HG03280 (cell line): ENCODE measurements at regions not wholly inside any gene's neighbourhood (a gene's known extent, or its start where the extent isn't known, plus 50 kb on each side); places are given as distances from the start of the nearest gene placed in this dataset.
A peak's percentile ranks its signal among the peaks of the same experiment; 100 is the strongest.
"Not testable (repeated sequence)": the region's sequence is repeated elsewhere in the genome, so short reads cannot be mapped to it uniquely, and the experiment has no call there.

Experiments used
- ATAC-seq: cut with Tn5 transposase; IDR thresholded peaks from one replicate; pipeline ENCODE4 v1.9.1; 2021; ENCODE audit warnings: mild to moderate bottlenecking, moderate library complexity; ENCODE audit not compliant: unreplicated experiment

DNA sequence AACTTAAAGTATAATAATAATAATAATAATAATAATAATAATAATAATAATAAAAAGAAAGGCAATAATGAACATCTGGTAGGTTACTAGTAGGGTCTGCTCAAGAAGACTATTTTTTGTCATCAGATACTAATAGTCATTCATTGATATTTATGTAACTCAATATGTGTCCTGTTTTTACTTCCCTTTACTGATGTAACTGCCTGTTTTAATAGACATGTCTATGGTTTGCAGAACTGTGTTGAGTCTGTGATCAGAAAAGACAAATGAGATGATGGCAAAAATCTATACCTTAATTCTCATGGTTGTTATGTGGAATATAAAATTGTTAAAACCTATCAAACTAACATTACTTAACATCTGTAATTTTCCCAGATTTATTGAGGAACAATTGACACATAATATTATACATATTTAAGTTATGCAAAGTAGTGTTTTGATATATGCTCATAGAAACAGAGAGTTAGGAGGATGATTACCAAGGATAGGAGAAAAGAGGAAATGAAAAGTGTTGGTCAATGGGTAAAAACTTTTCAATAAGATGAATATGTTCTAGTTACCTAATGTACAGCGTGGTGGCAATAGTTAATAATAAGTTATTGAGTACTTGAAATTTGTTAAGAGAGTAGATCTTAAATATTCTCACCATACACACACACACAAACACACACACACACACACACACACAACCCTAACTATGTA lies 699.4 kb downstream of the ZPLD1 start:
- no peak for ATAC-seq

DNA sequence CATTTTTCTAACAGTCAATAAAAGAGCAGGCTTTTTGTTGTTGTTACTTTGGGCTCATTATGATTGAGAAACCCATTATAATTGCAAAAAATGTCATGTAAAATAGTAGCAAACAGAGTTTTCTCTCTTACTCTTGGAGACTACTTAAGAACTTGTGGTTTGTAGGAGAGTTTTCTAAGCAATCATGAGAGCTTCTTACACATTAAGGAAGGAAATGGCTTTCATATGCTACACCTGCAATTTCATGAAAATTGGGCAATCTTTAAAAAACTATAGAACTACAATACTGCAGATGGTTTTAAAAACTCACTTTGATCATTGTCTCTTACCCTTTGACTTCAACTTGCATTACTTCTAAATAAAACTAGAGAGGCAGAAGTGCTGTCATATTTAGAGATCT lies 701.8 kb downstream of the ZPLD1 start:
- no peak for ATAC-seq

GRCh38 chr3:103137830-103138229 lies 703.0 kb downstream of the ZPLD1 start:
- ATAC-seq, result no peak

DNA sequence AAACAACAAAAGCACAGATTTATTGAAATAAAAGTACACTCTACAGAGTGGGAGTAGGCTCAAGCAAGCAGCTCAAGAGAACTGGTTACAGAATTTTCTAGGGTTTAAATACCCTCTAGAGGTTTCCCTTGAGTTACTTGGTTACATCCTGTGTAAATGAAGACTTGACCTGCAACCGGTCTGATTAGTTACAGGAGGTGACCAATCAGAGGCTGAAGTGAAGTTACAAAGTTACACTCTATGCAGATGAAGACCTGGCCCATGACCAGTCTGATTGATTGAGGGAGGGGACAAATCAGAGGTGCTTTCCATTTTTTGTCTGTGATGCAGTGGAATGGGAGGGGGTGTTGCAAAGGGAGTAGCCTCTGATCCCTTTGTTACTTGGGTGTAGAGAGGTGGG lies 723.4 kb downstream of the ZPLD1 start:
- ATAC-seq, result no peak

DNA sequence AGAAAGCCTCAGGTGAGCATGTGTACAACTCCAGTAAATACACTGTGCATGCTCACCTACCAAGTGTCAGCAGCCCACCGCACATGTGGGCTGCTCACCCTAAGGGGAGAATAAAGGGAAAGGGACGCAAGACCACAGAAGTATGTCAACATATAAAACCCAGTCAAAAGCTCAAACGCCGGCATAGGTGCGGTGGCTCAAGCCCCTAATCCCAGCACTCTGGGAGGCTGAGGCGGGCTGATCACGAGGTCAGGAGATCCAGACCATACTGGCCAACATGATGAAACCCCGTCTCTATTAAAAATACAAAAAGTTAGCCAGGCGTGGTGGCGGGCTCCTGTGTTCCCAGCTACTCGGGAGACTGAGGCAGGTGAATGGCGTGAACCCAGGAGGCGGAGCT lies 732.1 kb downstream of the ZPLD1 start:
- ATAC-seq, result no peak

DNA sequence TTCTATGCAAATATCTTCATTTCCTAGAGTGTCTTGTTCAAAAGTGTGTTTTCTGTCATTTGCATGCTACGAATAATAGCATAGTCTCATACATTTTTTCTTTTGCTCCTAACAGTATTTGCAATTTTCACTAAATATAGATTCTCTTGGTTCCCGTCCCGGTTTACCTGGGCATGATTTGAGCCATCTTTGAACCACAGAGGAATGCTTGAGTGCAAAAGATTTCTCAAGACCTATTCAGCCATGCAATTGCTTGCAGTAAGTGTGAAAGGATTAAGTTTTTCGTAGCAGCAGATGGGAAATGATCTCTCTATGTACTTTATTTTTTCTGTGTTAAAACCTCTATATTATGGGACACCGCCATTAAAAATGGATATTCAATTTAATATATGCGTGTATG lies 733.0 kb downstream of the ZPLD1 start:
- ATAC-seq, result no peak

GRCh38 chr3:103169289-103169688 lies 734.5 kb downstream of the ZPLD1 start:
- no peak for ATAC-seq

DNA sequence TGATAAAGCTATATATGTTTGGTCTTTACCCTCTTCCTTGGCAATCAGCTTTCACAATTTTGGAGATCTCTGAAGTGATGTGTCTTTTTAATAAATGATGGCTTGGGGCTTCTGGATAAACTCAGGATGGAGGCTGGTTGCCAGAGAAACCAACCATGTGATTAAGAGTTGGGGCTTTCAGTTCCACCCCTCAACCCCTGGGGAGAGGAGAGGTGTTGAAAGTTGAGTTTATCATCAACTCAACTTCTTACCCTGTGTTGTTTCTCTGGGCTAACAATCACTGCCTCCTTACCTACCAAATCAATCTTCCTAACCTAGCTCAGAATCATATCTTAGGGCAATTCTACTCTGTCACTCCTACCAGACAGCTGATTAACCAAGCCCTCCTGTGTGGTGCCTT lies 735.8 kb downstream of the ZPLD1 start:
- ATAC-seq, result no peak

DNA sequence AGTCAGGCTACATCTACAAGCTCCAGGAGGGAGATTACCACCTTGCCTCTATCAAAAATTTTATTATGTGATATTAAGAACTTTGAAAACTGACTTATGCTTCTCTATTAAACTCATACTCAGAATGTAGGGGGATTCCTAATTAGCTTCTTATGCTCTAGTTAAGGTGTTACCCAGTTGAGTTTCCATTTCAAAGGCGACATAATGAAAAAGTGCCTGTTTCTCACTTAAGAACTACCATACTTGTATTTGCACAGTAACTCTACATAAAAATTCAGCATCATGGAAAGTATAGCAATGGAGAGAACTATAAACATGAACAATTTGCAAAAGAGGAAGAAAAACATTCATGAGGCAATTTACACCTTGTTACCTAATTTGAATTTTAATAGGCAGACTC lies 739.1 kb downstream of the ZPLD1 start:
- no peak for ATAC-seq

- no peak for ATAC-seq
These were observed 746.3 kb downstream of the ZPLD1 start for GRCh38 chr3:103181160-103181559.

DNA sequence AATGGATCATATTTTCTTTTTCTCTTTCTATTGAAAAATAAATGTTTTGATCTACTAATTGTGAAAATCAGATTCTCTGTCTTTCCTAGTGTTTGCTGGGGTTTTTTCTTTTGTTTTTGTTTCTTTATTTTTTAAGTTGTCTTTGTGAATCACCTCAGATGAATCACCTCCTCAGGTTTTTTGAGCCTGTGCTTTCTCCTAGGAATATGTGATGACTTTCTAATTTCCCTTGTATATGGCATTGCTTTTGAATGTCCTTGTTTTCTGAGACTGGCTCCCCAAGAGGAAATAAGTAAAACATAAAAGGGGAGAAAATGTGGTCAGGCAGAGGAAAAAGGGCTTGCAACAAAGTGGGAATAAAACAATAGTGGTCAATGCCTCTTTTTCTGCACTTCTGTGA lies 750.0 kb downstream of the ZPLD1 start:
- no peak for ATAC-seq

DNA sequence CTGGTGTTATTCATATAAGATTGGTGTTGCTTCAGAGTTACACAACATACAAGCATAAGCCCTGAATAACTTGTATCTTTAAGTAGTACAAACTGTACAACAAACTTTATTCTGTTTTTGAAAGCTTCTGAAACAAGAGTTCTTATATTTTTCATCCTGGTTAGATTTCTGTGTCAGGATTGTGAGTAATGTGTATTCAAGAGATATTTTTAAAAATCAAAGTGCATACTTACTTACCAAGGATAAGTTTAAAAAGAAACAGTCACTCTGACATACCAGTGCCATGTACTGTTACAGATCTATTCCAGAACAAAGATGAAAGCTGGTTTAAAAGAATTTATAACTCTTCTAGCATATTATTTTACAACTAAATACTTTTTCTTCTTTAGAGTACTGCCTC lies 755.1 kb downstream of the ZPLD1 start:
- ATAC-seq, result no peak

- no peak for ATAC-seq
These were observed 760.4 kb downstream of the ZPLD1 start for GRCh38 chr3:103195216-103195615.

DNA sequence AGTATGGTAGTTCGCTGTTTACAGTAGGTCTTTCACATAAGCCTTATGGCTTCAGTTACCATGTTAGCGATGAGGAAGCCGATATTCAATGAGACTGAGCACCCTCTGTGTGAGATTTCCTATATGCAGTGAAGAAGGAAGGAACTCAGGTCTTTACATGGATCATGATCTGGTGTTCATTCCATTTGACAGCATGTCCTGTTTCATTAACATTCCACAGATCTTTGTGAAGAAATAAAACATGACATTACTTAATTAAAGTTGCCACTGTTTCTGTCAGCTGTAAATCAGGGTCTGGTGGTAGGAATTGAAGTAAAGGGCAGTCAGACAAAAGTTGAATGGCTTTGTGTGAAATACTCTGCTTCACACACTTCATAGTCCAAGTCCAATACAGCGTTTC lies 768.6 kb downstream of the ZPLD1 start:
- no peak for ATAC-seq

DNA sequence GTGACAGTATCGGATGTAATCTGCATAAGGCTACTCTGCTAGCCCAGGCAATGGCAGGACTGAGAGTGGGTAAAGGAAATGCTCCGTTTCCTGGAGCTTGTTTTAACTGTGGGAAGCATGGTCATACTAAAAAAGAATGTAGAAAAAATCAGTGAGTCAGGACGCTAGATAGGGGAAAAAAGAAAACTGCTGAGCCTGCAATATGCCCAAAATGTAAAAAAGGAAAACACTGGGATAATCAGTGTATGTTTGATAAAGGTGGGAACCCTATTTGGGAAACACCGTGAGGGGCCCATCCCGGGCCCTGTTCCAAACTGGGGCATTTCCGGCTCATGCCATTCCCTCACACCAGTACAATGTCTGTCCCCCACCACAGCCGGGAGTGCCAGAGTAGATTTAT lies 775.8 kb downstream of the ZPLD1 start:
- no peak for ATAC-seq

GRCh38 chr3:103218146-103218545 lies 783.3 kb downstream of the ZPLD1 start:
- peak; percentile 99 for ATAC-seq

DNA sequence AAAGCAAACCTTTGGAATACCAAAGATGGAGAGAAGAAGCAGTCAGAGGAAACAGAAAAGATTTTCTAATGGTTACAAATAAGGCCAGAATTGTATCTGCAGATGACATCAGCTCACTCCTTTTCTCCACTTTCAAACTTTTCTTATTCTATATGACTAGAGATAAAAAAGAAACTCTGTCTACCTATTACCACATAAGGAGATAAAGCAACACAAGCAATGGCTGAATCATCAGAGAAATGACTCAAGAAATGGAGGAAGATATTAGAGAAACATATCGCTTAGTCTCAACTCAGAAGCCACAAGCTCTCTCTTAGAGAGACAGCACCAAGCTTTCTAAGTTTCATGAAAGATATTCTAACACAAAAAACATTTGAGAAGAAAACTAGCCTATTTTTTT lies 784.0 kb downstream of the ZPLD1 start:
- ATAC-seq, result no peak

DNA sequence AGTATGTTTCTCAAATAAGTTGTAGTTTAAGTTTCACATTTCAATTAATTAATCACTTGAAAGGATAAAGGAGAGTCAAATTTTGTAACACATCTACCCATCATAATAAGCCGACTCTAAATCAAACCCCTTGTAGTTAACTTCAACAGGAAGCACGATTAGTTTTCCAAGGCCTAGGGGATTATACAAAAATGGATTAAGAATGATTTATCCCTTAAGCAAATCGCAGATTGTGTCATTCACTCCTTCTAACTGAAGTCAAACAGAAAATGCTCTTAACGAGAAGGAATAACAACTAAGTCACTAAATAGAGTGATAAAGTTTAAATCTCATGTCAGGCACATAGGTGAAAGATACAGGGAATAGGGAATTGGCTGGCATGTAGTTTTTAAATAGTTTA lies 792.8 kb downstream of the ZPLD1 start:
- no peak for ATAC-seq

- ATAC-seq, result no peak
These were observed 812.6 kb downstream of the ZPLD1 start for GRCh38 chr3:103247459-103247858.

GRCh38 chr3:103254827-103255226 lies 820.0 kb downstream of the ZPLD1 start:
- ATAC-seq, result not testable (repeated sequence)

GRCh38 chr3:103269287-103269686 lies 834.5 kb downstream of the ZPLD1 start:
- no peak for ATAC-seq

DNA sequence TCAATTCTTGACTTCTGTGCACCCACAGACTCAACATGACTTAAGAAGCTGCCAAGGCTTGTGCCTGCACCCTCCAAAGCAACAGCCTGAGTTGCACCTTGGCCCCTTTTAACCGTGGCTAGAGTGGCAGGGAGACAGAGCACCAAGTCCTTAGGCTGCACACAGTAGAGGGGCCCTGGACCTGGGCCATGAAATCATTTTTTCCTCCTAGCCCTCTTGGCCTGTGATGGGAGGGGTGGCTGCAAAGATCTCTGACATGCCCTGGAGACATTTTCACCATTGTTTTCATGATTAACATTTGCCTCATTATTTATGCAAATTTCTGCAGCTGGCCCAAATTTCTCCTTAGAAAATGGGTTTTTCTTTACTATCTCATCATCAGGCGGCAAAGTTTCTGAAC lies 836.8 kb downstream of the ZPLD1 start:
- no peak for ATAC-seq

GRCh38 chr3:103295974-103296570 lies 861.3 kb downstream of the ZPLD1 start:
- ATAC-seq, result no peak
